C4-2B (cell line): ENCODE measurements at regions not wholly inside any gene's neighbourhood (a gene's known extent, or its start where the extent isn't known, plus 50 kb on each side); places are given as distances from the start of the nearest gene placed in this dataset.

Source experiments
- CTCF ChIP-seq: fragments of 450-650 bp; conservative IDR thresholded peaks from 2 replicates; pipeline ENCODE4 v1.5.1; 2017; ENCODE audit warnings: mild to moderate bottlenecking
- ZFX ChIP-seq: fragments of 450-650 bp; IDR thresholded peaks from 2 replicates; pipeline ENCODE4 v1.6.1; 2017

GRCh38 chr1:169025412-169025811, 81.1 kb upstream of the ATP1B1 start:
- TF ChIP-seq CTCF (no peak), ZFX (no peak)
